Ascending aorta (tissue), 2 donors: ENCODE measurements at regions not wholly inside any gene's neighbourhood (a gene's known extent, or its start where the extent isn't known, plus 50 kb on each side); places are given as distances from the start of the nearest gene placed in this dataset.

Experiments used
- DNase-seq, 2 donors: peaks; one replicate each; pipeline ENCODE4 v3.0.0-alpha.2; 2019; ENCODE audit warnings: low spot score in 2 of 2
- H3K27ac ChIP-seq, 2 donors: fragments of 200-600 bp; sonication (generic); one replicate each; pipeline ENCODE4 v1.5.1; 2016 to 2017; ENCODE audit warnings: mild to moderate bottlenecking in 1 of 2
- H3K27me3 ChIP-seq: fragments of 200-600 bp; sonication (generic); one replicate; pipeline ENCODE4 v1.5.1; 2017
- H3K36me3 ChIP-seq, 2 donors: fragments of 200-600 bp; sonication (generic); one replicate each; pipeline ENCODE4 v1.5.1; 2016
- H3K4me1 ChIP-seq, 2 donors: fragments of 200-600 bp; sonication (generic); one replicate each; pipeline ENCODE4 v1.5.1; 2016 to 2017; ENCODE audit warnings: mild to moderate bottlenecking in 1 of 2
- H3K4me3 ChIP-seq, 2 donors: fragments of 200-600 bp; sonication (generic); one replicate each; pipeline ENCODE4 v1.5.1; 2016 to 2017; ENCODE audit warnings: mild to moderate bottlenecking in 1 of 2
- H3K9me3 ChIP-seq, 2 donors: fragments of 200-600 bp; sonication (generic); one replicate each; pipeline ENCODE4 v1.5.1; 2016
- intact Hi-C: fragments of 100-400 bp; cut with DNase I; formaldehyde crosslinking; loops from one replicate; pipeline ENCODE4 v1.15.1; 2023
- TF ChIP-seq, protein P1 (sequence below), 3 experiments: fragments of 200-600 bp in 2 of 3; fragments of 450-650 bp in 1 of 3; sonication (generic) in 2 of 3; IDR thresholded peaks; one replicate each; pipeline ENCODE4 v1.5.1; 2016 to 2019; ENCODE audit warnings: antibody characterized with exemption in 3 of 3, mild to moderate bottlenecking in 1 of 3, moderate library complexity in 1 of 3

DNA sequence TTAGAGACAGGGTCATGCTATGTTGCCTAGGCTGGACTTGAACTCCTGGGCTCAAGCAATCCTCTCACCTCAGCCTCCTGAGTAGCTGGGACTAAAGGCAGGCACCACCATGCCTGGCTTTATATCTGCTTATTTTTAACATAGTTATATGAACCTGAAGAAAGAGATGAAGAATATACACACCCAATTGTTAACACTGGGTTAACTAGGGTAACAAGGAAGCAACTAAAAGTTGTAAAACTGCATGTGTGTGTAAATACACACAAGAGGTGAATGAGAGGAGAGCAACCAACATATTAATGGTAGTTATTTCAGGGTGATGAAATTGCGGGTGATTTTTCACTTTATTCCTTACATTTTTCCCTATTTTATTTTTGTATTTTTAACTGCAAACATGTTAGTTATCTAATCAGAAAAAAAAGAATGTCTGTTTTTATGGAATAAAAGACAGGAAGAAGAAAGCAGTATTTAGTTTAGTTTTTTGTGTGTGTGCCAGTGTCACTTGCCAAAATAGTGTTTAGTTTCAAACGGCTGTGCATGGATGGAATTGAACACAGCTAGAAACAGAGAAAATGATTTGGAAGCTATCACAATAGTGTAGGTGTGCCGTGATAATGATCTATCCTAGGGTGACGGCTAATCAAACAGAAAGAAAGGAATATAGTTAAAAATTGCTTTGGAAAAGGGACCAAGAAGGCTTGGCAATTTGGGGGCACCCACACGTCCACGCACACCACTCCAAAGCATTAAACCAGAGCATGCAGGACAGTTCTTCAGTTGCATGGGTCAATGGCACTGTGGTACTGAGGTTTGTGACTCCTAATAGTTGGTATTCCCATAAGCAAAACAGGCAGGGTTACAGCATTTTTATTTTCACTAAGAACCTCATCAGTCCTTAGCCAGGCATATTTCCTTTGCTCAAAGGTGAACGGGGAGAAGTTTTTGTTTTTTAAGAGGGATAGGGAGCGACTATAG is 89.1 kb upstream of the KLHL13 start:
- DNase-seq = no peak
- H3K36me3 ChIP-seq = no peaks in the 10 kb centered on the region
- no peak overlapping the region for H3K27ac ChIP-seq
- intact Hi-C loops = no loop called here
- no peak overlapping the region for H3K4me3 ChIP-seq
- H3K4me1 ChIP-seq = no peaks in the 10 kb centered on the region
- TF ChIP-seq, protein P1, sequence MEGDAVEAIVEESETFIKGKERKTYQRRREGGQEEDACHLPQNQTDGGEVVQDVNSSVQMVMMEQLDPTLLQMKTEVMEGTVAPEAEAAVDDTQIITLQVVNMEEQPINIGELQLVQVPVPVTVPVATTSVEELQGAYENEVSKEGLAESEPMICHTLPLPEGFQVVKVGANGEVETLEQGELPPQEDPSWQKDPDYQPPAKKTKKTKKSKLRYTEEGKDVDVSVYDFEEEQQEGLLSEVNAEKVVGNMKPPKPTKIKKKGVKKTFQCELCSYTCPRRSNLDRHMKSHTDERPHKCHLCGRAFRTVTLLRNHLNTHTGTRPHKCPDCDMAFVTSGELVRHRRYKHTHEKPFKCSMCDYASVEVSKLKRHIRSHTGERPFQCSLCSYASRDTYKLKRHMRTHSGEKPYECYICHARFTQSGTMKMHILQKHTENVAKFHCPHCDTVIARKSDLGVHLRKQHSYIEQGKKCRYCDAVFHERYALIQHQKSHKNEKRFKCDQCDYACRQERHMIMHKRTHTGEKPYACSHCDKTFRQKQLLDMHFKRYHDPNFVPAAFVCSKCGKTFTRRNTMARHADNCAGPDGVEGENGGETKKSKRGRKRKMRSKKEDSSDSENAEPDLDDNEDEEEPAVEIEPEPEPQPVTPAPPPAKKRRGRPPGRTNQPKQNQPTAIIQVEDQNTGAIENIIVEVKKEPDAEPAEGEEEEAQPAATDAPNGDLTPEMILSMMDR (IDR thresholded peaks at IDR 0.05) = no peak
- no peaks in the 10 kb centered on the region for H3K27me3 ChIP-seq
- no peaks in the 10 kb centered on the region for H3K9me3 ChIP-seq

DNA sequence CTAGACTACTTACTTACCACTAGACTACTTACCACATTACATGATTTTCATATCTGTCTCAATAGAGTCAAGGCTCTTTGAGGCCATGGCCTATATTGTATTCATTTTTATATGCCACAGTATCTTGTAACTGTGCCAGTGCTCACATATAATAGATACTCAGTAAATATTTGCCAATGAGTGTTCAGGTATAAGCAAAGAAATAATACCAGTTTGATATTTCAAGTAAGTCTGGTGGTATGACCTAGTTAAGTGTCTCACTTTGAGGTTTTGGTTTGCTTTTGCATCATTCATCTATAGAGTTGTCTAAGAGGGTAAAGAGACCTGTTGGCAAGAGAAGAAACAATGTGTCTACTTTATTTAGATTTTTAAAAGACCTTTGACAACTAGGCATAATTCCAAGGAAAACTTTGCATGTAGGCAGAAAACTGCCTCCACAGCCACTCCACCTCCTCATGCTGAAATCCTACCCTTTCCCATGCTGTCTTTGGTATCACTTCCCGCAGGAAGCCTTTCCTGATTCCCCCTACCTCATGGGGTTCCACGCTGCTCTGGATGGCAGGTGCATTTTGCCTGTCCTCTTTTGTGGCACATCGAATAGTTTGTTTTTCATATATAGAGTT is 91.3 kb upstream of the KLHL13 start:
- no peak overlapping the region for H3K4me3 ChIP-seq
- H3K9me3 ChIP-seq = no peaks in the 10 kb centered on the region
- H3K27ac ChIP-seq = no peak overlapping the region
- no peaks in the 10 kb centered on the region for H3K36me3 ChIP-seq
- no peaks in the 10 kb centered on the region for H3K27me3 ChIP-seq
- H3K4me1 ChIP-seq = no peaks in the 10 kb centered on the region
- intact Hi-C loops = no loop called here
- no peak for DNase-seq
- TF ChIP-seq, protein P1 (IDR thresholded peaks at IDR 0.05) = no peak

DNA sequence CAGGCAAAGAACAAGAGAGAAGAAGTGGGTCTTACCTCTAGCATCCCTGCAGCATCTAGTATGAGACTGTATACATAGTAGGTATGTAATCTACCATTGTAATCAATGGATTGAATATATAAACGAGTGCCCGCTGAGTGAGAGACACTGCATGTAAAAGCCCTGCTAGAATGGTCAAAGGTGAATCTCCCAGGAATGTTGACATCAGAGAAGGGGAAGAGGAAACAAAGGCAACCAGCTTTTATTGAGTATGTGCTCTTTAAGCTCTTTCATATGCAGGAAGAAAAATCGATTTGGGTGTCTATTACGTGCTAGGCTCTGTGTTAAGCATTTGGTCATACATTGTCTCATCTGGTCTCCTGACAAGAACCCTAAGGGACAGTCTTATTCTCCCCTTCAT is 91.9 kb upstream of the KLHL13 start:
- Histone ChIP-seq H3K4me1 (no peaks in the 10 kb centered on the region), H3K9me3 (no peaks in the 10 kb centered on the region), H3K4me3 (no peak overlapping the region), H3K27me3 (no peaks in the 10 kb centered on the region), H3K27ac (no peak overlapping the region), H3K36me3 (no peaks in the 10 kb centered on the region)
- TF ChIP-seq, protein P1 (IDR thresholded peaks at IDR 0.05) = no peak
- DNase-seq = no peak
- intact Hi-C loops = no loop called here

DNA sequence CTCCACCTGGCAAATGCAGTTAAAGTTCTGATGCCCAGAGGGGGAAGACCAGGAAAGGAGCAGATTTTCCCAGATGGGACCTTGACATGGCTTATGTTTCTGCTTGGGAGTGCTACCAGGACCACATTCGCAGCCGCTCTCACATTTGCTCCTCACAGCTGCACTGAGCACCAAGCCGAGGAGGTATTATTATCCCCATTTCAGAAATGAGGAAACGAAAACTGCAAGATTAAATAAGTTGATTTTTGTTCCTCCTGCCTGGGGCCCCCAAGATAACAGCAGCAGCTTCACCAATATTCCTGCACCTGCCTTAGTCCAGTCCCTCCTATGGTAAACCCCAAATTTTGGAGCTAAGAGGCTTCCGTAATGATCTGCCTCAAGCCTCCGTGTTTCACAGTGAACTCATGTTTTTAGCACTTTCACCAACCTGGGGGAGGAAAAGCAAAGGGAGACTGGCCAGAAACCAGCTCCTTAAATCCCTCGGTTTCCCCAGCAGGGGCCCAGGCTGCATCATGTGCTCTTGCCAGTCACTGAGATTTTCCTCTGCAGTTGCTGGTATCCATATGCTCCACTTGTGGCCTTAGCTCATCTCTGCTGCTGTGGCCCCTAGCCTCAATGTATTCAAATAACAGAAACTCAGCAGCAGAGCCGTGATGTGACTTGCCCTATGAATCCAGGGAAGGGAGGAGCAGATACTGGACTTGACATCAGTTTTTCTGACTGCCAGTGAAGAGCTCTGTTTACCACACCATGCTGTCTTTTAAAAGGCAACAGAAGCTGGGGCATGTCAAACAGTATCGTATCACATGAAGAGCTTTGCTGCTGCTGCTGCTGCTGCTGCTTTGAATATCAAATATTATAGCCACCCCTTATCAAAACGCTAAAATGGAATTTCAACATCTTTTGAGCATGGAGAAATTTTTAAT is 95.5 kb upstream of the KLHL13 start:
- no peak overlapping the region for H3K4me3 ChIP-seq
- no peaks in the 10 kb centered on the region for H3K4me1 ChIP-seq
- H3K27me3 ChIP-seq = no peaks in the 10 kb centered on the region
- no peak overlapping the region for H3K27ac ChIP-seq
- TF ChIP-seq, protein P1 (IDR thresholded peaks at IDR 0.05) = no peak
- H3K36me3 ChIP-seq = no peaks in the 10 kb centered on the region
- no peaks in the 10 kb centered on the region for H3K9me3 ChIP-seq
- intact Hi-C loops = no loop called here
- DNase-seq = no peak

DNA sequence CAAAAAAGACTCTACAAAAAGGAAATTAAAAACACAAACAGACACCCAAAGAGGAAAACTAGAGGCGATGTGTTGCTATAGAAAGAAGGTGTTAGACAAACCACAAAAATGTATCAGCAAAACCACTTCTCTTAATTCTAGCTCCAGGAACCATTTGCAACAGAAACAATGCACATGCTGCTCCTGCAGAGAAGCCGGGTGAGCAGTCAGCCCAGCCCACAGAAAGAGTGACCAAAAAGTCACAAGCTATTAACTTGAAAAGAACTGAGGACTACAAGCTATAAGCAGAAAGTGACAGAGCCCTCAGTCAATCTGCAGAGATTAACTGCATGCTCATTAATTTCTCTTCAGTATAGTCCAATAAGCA is 96.2 kb upstream of the KLHL13 start:
- no peaks in the 10 kb centered on the region for H3K4me1 ChIP-seq
- no peak overlapping the region for H3K4me3 ChIP-seq
- no peaks in the 10 kb centered on the region for H3K27me3 ChIP-seq
- no peak for DNase-seq
- H3K9me3 ChIP-seq = no peaks in the 10 kb centered on the region
- TF ChIP-seq, protein P1 (IDR thresholded peaks at IDR 0.05) = no peak
- no peaks in the 10 kb centered on the region for H3K36me3 ChIP-seq
- intact Hi-C loops = no loop called here
- no peak overlapping the region for H3K27ac ChIP-seq
